Testis (tissue), 2 donors: ENCODE measurements at regions not wholly inside any gene's neighbourhood (a gene's known extent, or its start where the extent isn't known, plus 50 kb on each side); places are given as distances from the start of the nearest gene placed in this dataset.

Source experiments
- CTCF ChIP-seq, 3 experiments: fragments of 450-650 bp in 2 of 3; fragments of 200-600 bp in 1 of 3; sonication (generic) in 1 of 3; IDR thresholded peaks; one replicate each; pipeline ENCODE4 v1.5.1; 2016 to 2019; ENCODE audit warnings: antibody characterized with exemption in 3 of 3, mild to moderate bottlenecking in 2 of 3, moderate library complexity in 1 of 3
- POLR2A ChIP-seq: fragments of 450-650 bp; IDR thresholded peaks from one replicate; pipeline ENCODE4 v1.6.1; 2017; ENCODE audit warnings: antibody characterized with exemption, mild to moderate bottlenecking, moderate library complexity

DNA sequence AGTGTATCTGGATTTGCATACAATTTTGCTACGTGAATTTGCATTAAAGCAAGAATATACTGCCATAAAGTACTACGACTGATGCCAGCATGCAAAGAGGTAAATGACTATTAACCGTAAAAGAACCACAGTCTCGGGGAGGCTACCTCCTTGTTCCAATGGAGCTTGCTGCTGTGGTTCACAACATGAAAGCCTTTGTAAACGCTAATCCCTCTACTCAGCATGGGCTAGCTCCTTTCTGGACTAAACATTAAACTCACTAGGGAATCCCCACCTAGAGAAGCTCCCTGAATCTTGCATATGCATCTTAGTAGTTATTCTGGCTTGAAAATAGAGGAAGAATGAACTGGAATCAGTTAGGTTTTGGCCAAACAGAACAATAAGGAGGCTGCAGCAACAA, 60.5 kb upstream of the ARHGAP32 start:
- TF ChIP-seq CTCF (IDR thresholded peaks at IDR 0.05) = no peak
- TF ChIP-seq POLR2A = no peak
